Neural progenitor cell (in vitro differentiated cells): ENCODE measurements at regions not wholly inside any gene's neighbourhood (a gene's known extent, or its start where the extent isn't known, plus 50 kb on each side); places are given as distances from the start of the nearest gene placed in this dataset.

Experiments
- DNase-seq: peaks from one replicate; pipeline ENCODE4 v3.0.0-alpha.2; 2016; ENCODE audit warnings: low spot score
- H2AFZ ChIP-seq: fragments of 200-600 bp; sonication (generic); replicated peaks from 2 replicates; pipeline ENCODE4 v1.6.1; 2016; ENCODE audit warnings: antibody characterized with exemption
- H3F3A ChIP-seq: fragments of 200-600 bp; sonication (generic); 2 replicates; pipeline ENCODE4 v1.6.1; 2016; ENCODE audit warnings: antibody characterized with exemption, low read depth
- H3K27ac ChIP-seq: fragments of 200-600 bp; sonication (generic); 2 replicates; pipeline ENCODE4 v1.5.1; 2016; ENCODE audit warnings: mild to moderate bottlenecking
- H3K27me3 ChIP-seq: fragments of 200-600 bp; sonication (generic); 2 replicates; pipeline ENCODE4 v1.6.1; 2016; ENCODE audit warnings: mild to moderate bottlenecking, moderate library complexity
- H3K36me3 ChIP-seq: fragments of 200-600 bp; sonication (generic); 2 replicates; pipeline ENCODE4 v1.5.1; 2016
- H3K4me1 ChIP-seq: fragments of 200-600 bp; sonication (generic); 2 replicates; pipeline ENCODE4 v1.6.1; 2016; ENCODE audit warnings: mixed run types
- H3K4me2 ChIP-seq: fragments of 200-600 bp; sonication (generic); 2 replicates; pipeline ENCODE4 v1.6.1; 2016
- H3K4me3 ChIP-seq: fragments of 200-600 bp; sonication (generic); 2 replicates; pipeline ENCODE4 v1.5.1; 2016
- H3K79me2 ChIP-seq: fragments of 200-600 bp; sonication (generic); 2 replicates; pipeline ENCODE4 v1.6.1; 2016; ENCODE audit warnings: low read depth
- H3K9ac ChIP-seq: fragments of 200-600 bp; sonication (generic); 2 replicates; pipeline ENCODE4 v1.6.1; 2016
- H3K9me3 ChIP-seq: fragments of 200-600 bp; sonication (generic); 2 replicates; pipeline ENCODE4 v1.5.1; 2016; ENCODE audit warnings: low read depth
- H4K20me1 ChIP-seq: fragments of 200-600 bp; sonication (generic); 2 replicates; pipeline ENCODE4 v1.6.1; 2016; ENCODE audit warnings: low read depth
- H3K27ac Mint-ChIP-seq: 3 replicates; pipeline ENCODE4 v1.8.0; 2021; ENCODE audit warnings: mixed read lengths
- H3K27me3 Mint-ChIP-seq: 2 replicates; pipeline ENCODE4 v1.8.0; 2022; ENCODE audit warnings: low read depth, mild to moderate bottlenecking, inconsistent platforms, moderate library complexity, mixed read lengths; ENCODE audit not compliant: insufficient read depth
- H3K36me3 Mint-ChIP-seq: 3 replicates; pipeline ENCODE4 v1.8.0; 2021; ENCODE audit warnings: mixed read lengths
- H3K4me1 Mint-ChIP-seq: 3 replicates; pipeline ENCODE4 v1.8.0; 2021; ENCODE audit warnings: mixed read lengths
- H3K4me3 Mint-ChIP-seq: 3 replicates; pipeline ENCODE4 v1.8.0; 2021; ENCODE audit warnings: mild to moderate bottlenecking, moderate library complexity, mixed read lengths
- H3K9me3 Mint-ChIP-seq: 3 replicates; pipeline ENCODE4 v1.8.0; 2020; ENCODE audit warnings: mixed read lengths
- EZH2 ChIP-seq: fragments of 200-600 bp; sonication (generic); IDR thresholded peaks from 2 replicates; pipeline ENCODE4 v1.6.1; 2017; ENCODE audit warnings: antibody characterized with exemption, mild to moderate bottlenecking, moderate library complexity
- EZH2phosphoT487 ChIP-seq: fragments of 200-600 bp; sonication (generic); IDR thresholded peaks from 2 replicates; pipeline ENCODE4 v1.6.1; 2017; ENCODE audit warnings: antibody characterized with exemption
- TF ChIP-seq, protein P1 (sequence below): fragments of 200-600 bp; sonication (generic); IDR thresholded peaks from 2 replicates; pipeline ENCODE4 v1.5.1; 2017; ENCODE audit warnings: antibody characterized with exemption, mild to moderate bottlenecking

- Histone ChIP-seq H3K4me3 (no peak overlapping the region), H3K9ac (no peak overlapping the region), H3K4me1 (no peaks in the 10 kb centered on the region), H3K36me3 (no peaks in the 10 kb centered on the region), H3K27ac (no peak overlapping the region), H3K79me2 (no peaks in the 10 kb centered on the region), H4K20me1 (no peaks in the 10 kb centered on the region), H3K4me2 (no peak overlapping the region), H3F3A (no peaks in the 10 kb centered on the region), H3K27me3 (no peaks in the 10 kb centered on the region), H3K9me3 (no peaks in the 10 kb centered on the region), H2AFZ (no peak overlapping the region)
- no peak overlapping the region for H3K4me3 Mint-ChIP-seq
- no peaks in the 10 kb centered on the region for H3K4me1 Mint-ChIP-seq
- TF ChIP-seq, protein P1, sequence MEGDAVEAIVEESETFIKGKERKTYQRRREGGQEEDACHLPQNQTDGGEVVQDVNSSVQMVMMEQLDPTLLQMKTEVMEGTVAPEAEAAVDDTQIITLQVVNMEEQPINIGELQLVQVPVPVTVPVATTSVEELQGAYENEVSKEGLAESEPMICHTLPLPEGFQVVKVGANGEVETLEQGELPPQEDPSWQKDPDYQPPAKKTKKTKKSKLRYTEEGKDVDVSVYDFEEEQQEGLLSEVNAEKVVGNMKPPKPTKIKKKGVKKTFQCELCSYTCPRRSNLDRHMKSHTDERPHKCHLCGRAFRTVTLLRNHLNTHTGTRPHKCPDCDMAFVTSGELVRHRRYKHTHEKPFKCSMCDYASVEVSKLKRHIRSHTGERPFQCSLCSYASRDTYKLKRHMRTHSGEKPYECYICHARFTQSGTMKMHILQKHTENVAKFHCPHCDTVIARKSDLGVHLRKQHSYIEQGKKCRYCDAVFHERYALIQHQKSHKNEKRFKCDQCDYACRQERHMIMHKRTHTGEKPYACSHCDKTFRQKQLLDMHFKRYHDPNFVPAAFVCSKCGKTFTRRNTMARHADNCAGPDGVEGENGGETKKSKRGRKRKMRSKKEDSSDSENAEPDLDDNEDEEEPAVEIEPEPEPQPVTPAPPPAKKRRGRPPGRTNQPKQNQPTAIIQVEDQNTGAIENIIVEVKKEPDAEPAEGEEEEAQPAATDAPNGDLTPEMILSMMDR, result no peak
- TF ChIP-seq EZH2phosphoT487, result no peak
- TF ChIP-seq EZH2, result no peak
- no peak for DNase-seq
- H3K36me3 Mint-ChIP-seq, result no peaks in the 10 kb centered on the region
- no peaks in the 10 kb centered on the region for H3K9me3 Mint-ChIP-seq
- H3K27me3 Mint-ChIP-seq, result no peaks in the 10 kb centered on the region
- no peak overlapping the region for H3K27ac Mint-ChIP-seq
These were observed 252.4 kb upstream of the IRAK1BP1 start for GRCh38 chr6:78614961-78615360.

DNA sequence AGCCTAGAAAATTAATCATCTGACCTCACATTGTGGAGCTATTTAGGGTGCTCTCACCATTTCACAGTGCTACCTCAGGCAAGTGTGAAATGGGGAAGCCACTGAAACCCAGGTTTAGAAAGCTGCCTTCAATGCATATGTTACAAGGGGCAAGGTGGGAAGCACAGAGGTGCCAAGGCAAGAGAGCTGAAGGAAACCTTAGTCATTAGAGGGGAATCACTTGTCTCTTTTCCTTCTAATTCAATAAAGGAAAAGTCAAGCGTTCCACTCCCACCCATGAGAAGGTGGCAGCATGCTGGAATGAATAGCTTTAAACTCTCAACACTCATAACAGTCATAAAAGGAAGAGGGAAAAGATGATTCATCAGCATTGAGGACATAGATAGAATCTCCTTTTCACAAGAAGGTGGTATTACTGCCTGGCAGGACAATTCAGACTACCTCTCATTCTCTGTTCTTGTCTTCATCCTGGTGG lies 251.9 kb upstream of the IRAK1BP1 start:
- Mint-ChIP-seq H3K27me3 (no peaks in the 10 kb centered on the region), H3K36me3 (no peaks in the 10 kb centered on the region), H3K27ac (no peak overlapping the region), H3K9me3 (no peaks in the 10 kb centered on the region), H3K4me3 (no peak overlapping the region), H3K4me1 (no peaks in the 10 kb centered on the region)
- H3K79me2 ChIP-seq, result no peaks in the 10 kb centered on the region
- H3K9ac ChIP-seq, result no peak overlapping the region
- no peak overlapping the region for H2AFZ ChIP-seq
- no peak overlapping the region for H3K4me2 ChIP-seq
- no peaks in the 10 kb centered on the region for H3K4me1 ChIP-seq
- no peaks in the 10 kb centered on the region for H3K9me3 ChIP-seq
- no peaks in the 10 kb centered on the region for H3K27me3 ChIP-seq
- TF ChIP-seq EZH2 (no peak), EZH2phosphoT487 (no peak)
- TF ChIP-seq, protein P1, result no peak
- no peak overlapping the region for H3K4me3 ChIP-seq
- no peaks in the 10 kb centered on the region for H3F3A ChIP-seq
- DNase-seq, result no peak
- no peak overlapping the region for H3K27ac ChIP-seq
- H3K36me3 ChIP-seq, result no peaks in the 10 kb centered on the region
- H4K20me1 ChIP-seq, result no peaks in the 10 kb centered on the region

- H3K36me3 Mint-ChIP-seq, result no peaks in the 10 kb centered on the region
- H2AFZ ChIP-seq, result no peak overlapping the region
- H3K27ac ChIP-seq, result no peak overlapping the region
- H3K9me3 ChIP-seq, result no peaks in the 10 kb centered on the region
- no peaks in the 10 kb centered on the region for H4K20me1 ChIP-seq
- H3K27me3 Mint-ChIP-seq, result no peaks in the 10 kb centered on the region
- no peak overlapping the region for H3K27ac Mint-ChIP-seq
- no peak for DNase-seq
- H3F3A ChIP-seq, result no peaks in the 10 kb centered on the region
- no peaks in the 10 kb centered on the region for H3K4me1 Mint-ChIP-seq
- H3K27me3 ChIP-seq, result no peaks in the 10 kb centered on the region
- H3K9ac ChIP-seq, result no peak overlapping the region
- H3K4me2 ChIP-seq, result no peak overlapping the region
- no peak for TF ChIP-seq EZH2
- TF ChIP-seq, protein P1, result no peak
- H3K79me2 ChIP-seq, result no peaks in the 10 kb centered on the region
- no peaks in the 10 kb centered on the region for H3K9me3 Mint-ChIP-seq
- H3K36me3 ChIP-seq, result no peaks in the 10 kb centered on the region
- no peak overlapping the region for H3K4me3 Mint-ChIP-seq
- no peak overlapping the region for H3K4me3 ChIP-seq
- H3K4me1 ChIP-seq, result no peaks in the 10 kb centered on the region
These were observed 248.4 kb upstream of the IRAK1BP1 start for GRCh38 chr6:78618970-78619369.
